ENCODE measurements at regions not wholly inside any gene's neighbourhood (a gene's known extent, or its start where the extent isn't known, plus 50 kb on each side); places are given as distances from the start of the nearest gene placed in this dataset.
"Not testable (repeated sequence)": the region's sequence is repeated elsewhere in the genome, so short reads cannot be mapped to it uniquely, and the experiment has no call there.

DNA sequence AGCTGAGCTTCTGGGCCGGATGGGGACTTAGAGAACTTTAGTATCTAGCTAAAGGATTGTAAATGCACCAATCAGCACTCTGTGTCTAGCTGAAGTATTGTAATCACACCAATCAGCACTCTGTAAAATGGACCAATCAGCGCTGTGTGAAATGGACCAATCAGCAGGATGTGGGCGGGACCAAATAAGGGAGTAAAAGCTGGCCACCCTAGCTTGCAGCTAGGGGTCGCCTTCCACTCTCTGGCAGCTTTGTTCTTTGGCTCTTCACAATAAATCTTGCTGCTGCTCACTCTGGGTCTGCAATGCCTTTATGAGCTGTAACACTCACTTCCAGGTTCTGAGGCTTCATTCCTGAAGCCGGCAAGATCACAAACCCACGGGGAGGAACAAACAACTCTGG, 354.0 kb downstream of the PRR16 start:
- peak; percentile 76 for DNase-seq
- H3K27ac ChIP-seq: no peak overlapping the region
- TF ChIP-seq POLR2A (IDR thresholded peaks at IDR 0.05): no peak
- TF ChIP-seq, protein P1, sequence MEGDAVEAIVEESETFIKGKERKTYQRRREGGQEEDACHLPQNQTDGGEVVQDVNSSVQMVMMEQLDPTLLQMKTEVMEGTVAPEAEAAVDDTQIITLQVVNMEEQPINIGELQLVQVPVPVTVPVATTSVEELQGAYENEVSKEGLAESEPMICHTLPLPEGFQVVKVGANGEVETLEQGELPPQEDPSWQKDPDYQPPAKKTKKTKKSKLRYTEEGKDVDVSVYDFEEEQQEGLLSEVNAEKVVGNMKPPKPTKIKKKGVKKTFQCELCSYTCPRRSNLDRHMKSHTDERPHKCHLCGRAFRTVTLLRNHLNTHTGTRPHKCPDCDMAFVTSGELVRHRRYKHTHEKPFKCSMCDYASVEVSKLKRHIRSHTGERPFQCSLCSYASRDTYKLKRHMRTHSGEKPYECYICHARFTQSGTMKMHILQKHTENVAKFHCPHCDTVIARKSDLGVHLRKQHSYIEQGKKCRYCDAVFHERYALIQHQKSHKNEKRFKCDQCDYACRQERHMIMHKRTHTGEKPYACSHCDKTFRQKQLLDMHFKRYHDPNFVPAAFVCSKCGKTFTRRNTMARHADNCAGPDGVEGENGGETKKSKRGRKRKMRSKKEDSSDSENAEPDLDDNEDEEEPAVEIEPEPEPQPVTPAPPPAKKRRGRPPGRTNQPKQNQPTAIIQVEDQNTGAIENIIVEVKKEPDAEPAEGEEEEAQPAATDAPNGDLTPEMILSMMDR (IDR thresholded peaks at IDR 0.05): peak in 1 of 3 experiments; percentile 7
- H3K4me1 ChIP-seq: no peaks in the 10 kb centered on the region
- WGBS, 2 donors: 59 to 69% methylated on average over 6 of the region's 6 CpGs
- no peaks in the 10 kb centered on the region for H3K27me3 ChIP-seq
- no peaks in the 10 kb centered on the region for H3K9me3 ChIP-seq
- peak overlapping the region in 1 of 2 donors; percentile 21 for H3K4me3 ChIP-seq
- no peaks in the 10 kb centered on the region for H3K36me3 ChIP-seq (ENCODE audit: low read depth, missing control alignments)
- intact Hi-C loops (cut with DNase I; ENCODE audit: low total_unique reads): no loop called here

DNA sequence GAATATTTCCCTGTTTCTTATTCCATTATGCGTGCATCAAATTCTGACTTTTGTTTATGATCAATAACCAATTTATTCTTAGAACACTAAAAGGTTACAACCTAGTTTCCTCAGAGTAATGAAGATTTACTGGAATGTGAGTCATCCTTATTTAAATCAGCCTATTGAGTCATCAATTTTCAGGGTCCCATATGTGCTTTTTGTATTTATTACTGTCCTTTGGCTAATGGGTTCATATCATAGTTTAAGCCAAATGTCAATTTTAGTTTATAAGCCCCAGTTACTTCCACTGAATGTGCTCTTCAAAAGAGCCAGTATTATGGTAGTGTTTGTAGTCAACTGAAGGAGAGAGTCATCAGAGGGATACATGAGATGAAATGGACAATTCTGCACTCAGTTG, 359.2 kb downstream of the PRR16 start:
- 86 to 90% methylated on average over 1 of the region's 1 CpG for WGBS, 2 donors
- H3K9me3 ChIP-seq: no peaks in the 10 kb centered on the region
- no peaks in the 10 kb centered on the region for H3K27me3 ChIP-seq
- H3K4me3 ChIP-seq: no peak overlapping the region
- H3K36me3 ChIP-seq (ENCODE audit: low read depth, missing control alignments): no peaks in the 10 kb centered on the region
- H3K4me1 ChIP-seq: no peaks in the 10 kb centered on the region
- intact Hi-C loops (cut with DNase I; ENCODE audit: low total_unique reads): no loop called here
- TF ChIP-seq, protein P1 (IDR thresholded peaks at IDR 0.05): no peak
- TF ChIP-seq POLR2A (IDR thresholded peaks at IDR 0.05): no peak
- DNase-seq: no peak
- H3K27ac ChIP-seq: no peak overlapping the region

GRCh38 chr5:120831646-120832045, 367.5 kb downstream of the PRR16 start:
- H3K27ac ChIP-seq; intact Hi-C loops (cut with DNase I; ENCODE audit: low total_unique reads): not testable (repeated sequence)
- 64 to 85% methylated on average over 12 to 13 of the region's 13 CpGs for WGBS, 2 donors

DNA sequence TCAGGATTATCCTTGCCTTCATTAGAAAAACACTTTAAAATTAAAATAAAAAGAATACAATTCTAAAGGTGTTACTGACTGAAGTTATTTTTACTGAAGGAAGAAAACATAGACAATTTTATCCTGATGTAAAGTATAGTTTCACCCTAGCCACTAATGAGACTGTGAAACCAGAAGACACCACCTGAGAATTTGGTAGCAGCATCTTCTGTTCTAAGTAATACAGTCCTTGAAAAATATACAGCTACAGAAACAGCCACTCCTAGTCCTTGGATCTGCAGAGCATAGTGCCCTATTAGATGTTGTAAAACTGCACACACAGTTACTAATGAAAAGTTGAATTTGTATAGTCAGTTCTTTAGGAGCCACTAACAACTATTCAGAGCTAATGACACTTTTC, 377.7 kb downstream of the PRR16 start:
- H3K9me3 ChIP-seq: no peaks in the 10 kb centered on the region
- H3K36me3 ChIP-seq (ENCODE audit: low read depth, missing control alignments): no peaks in the 10 kb centered on the region
- H3K27ac ChIP-seq: no peak overlapping the region
- DNase-seq: no peak
- no peaks in the 10 kb centered on the region for H3K4me1 ChIP-seq
- H3K27me3 ChIP-seq: no peaks in the 10 kb centered on the region
- intact Hi-C loops (cut with DNase I; ENCODE audit: low total_unique reads): no loop called here
- no peak for TF ChIP-seq POLR2A (IDR thresholded peaks at IDR 0.05)
- TF ChIP-seq, protein P1 (IDR thresholded peaks at IDR 0.05): no peak
- no peak overlapping the region for H3K4me3 ChIP-seq

More at GRCh38 chr5:120831646-120832045, 367.5 kb downstream of the PRR16 start:
- not testable (repeated sequence) for H3K9me3 ChIP-seq; H3K4me1 ChIP-seq; H3K36me3 ChIP-seq (ENCODE audit: low read depth, missing control alignments); H3K27me3 ChIP-seq; H3K4me3 ChIP-seq; DNase-seq

- Histone ChIP-seq H3K36me3 (ENCODE audit: low read depth, missing control alignments) (no peaks in the 10 kb centered on the region), H3K9me3 (no peaks in the 10 kb centered on the region), H3K27ac (no peak overlapping the region), H3K4me3 (no peak overlapping the region), H3K4me1 (no peaks in the 10 kb centered on the region), H3K27me3 (no peaks in the 10 kb centered on the region)
- intact Hi-C loops (cut with DNase I; ENCODE audit: low total_unique reads): no loop called here
- WGBS, 2 donors: 62 to 63% methylated on average over 3 of the region's 3 CpGs
- no peak for TF ChIP-seq POLR2A (IDR thresholded peaks at IDR 0.05)
- TF ChIP-seq, protein P1 (IDR thresholded peaks at IDR 0.05): no peak
- DNase-seq: no peak
Measured at GRCh38 chr5:120843390-120843980, 379.4 kb downstream of the PRR16 start.

All from testis (tissue), 2 donors.